ENCODE measurements at regions not wholly inside any gene's neighbourhood (a gene's known extent, or its start where the extent isn't known, plus 50 kb on each side); places are given as distances from the start of the nearest gene placed in this dataset.

GRCh38 chr2:555164-555922, 121.9 kb downstream of the TMEM18 start:
- no peaks in the 10 kb centered on the region for H3K27me3 ChIP-seq (ENCODE audit: control insufficient read depth, insufficient read depth, low read length)
- H3K9ac ChIP-seq (ENCODE audit: low read length in 3 of 3) = no peak overlapping the region
- intact Hi-C loops (cut with DNase I) = no loop called here
- no peak for TF ChIP-seq CTCF (IDR thresholded peaks at IDR 0.05; ENCODE audit: borderline replicate concordance, extremely low read depth, insufficient read depth)
- no peaks in the 10 kb centered on the region for H3K36me3 ChIP-seq (ENCODE audit: control insufficient read depth in 2 of 3, insufficient read depth in 3 of 3, low read length in 3 of 3)
- no peak overlapping the region for H3K27ac ChIP-seq (ENCODE audit: low read depth in 2 of 2, low read length in 2 of 2)
- FAIRE-seq (no peak), DNase-seq (peak in 1 of 5 donors; percentile 56)
- no peak overlapping the region for H3K4me3 ChIP-seq (ENCODE audit: low read length in 3 of 3)
- H3K4me1 ChIP-seq (ENCODE audit: control insufficient read depth in 2 of 3, insufficient read depth in 2 of 3, low read depth in 1 of 3, low read length in 3 of 3) = no peaks in the 10 kb centered on the region
- H3K9me3 ChIP-seq (ENCODE audit: control insufficient read depth in 2 of 3, insufficient read depth in 1 of 3, low read length in 3 of 3) = no peaks in the 10 kb centered on the region

GRCh38 chr2:554444-554843, 122.8 kb downstream of the TMEM18 start:
- DNase-seq = peak in 4 of 5 donors; percentile 41 to 91 (median 52)
- Histone ChIP-seq H3K4me3 (ENCODE audit: low read length in 3 of 3) (no peak overlapping the region), H3K9ac (ENCODE audit: low read length in 3 of 3) (no peak overlapping the region), H3K27ac (ENCODE audit: low read depth in 2 of 2, low read length in 2 of 2) (no peak overlapping the region), H3K4me1 (ENCODE audit: control insufficient read depth in 2 of 3, insufficient read depth in 2 of 3, low read depth in 1 of 3, low read length in 3 of 3) (no peaks in the 10 kb centered on the region), H3K27me3 (ENCODE audit: control insufficient read depth, insufficient read depth, low read length) (no peaks in the 10 kb centered on the region), H3K9me3 (ENCODE audit: control insufficient read depth in 2 of 3, insufficient read depth in 1 of 3, low read length in 3 of 3) (no peaks in the 10 kb centered on the region), H3K36me3 (ENCODE audit: control insufficient read depth in 2 of 3, insufficient read depth in 3 of 3, low read length in 3 of 3) (no peaks in the 10 kb centered on the region)
- intact Hi-C loops (cut with DNase I) = no loop called here
- no peak for FAIRE-seq
- TF ChIP-seq CTCF (IDR thresholded peaks at IDR 0.05; ENCODE audit: borderline replicate concordance, extremely low read depth, insufficient read depth) = no peak

- FAIRE-seq (no peak), DNase-seq (no peak)
- intact Hi-C loops (cut with DNase I) = no loop called here
- Histone ChIP-seq H3K4me1 (ENCODE audit: control insufficient read depth in 2 of 3, insufficient read depth in 2 of 3, low read depth in 1 of 3, low read length in 3 of 3) (no peaks in the 10 kb centered on the region), H3K36me3 (ENCODE audit: control insufficient read depth in 2 of 3, insufficient read depth in 3 of 3, low read length in 3 of 3) (no peaks in the 10 kb centered on the region), H3K27me3 (ENCODE audit: control insufficient read depth, insufficient read depth, low read length) (no peaks in the 10 kb centered on the region), H3K4me3 (ENCODE audit: low read length in 3 of 3) (no peak overlapping the region), H3K9ac (ENCODE audit: low read length in 3 of 3) (no peak overlapping the region), H3K9me3 (ENCODE audit: control insufficient read depth in 2 of 3, insufficient read depth in 1 of 3, low read length in 3 of 3) (no peaks in the 10 kb centered on the region), H3K27ac (ENCODE audit: low read depth in 2 of 2, low read length in 2 of 2) (no peak overlapping the region)
- TF ChIP-seq CTCF (IDR thresholded peaks at IDR 0.05; ENCODE audit: borderline replicate concordance, extremely low read depth, insufficient read depth) = no peak
Observed at GRCh38 chr2:552906-553305, 124.3 kb downstream of the TMEM18 start.

- Histone ChIP-seq H3K4me1 (ENCODE audit: control insufficient read depth in 2 of 3, insufficient read depth in 2 of 3, low read depth in 1 of 3, low read length in 3 of 3) (no peaks in the 10 kb centered on the region), H3K27ac (ENCODE audit: low read depth in 2 of 2, low read length in 2 of 2) (no peak overlapping the region), H3K4me3 (ENCODE audit: low read length in 3 of 3) (no peak overlapping the region), H3K9me3 (ENCODE audit: control insufficient read depth in 2 of 3, insufficient read depth in 1 of 3, low read length in 3 of 3) (no peaks in the 10 kb centered on the region), H3K27me3 (ENCODE audit: control insufficient read depth, insufficient read depth, low read length) (no peaks in the 10 kb centered on the region), H3K9ac (ENCODE audit: low read length in 3 of 3) (no peak overlapping the region), H3K36me3 (ENCODE audit: control insufficient read depth in 2 of 3, insufficient read depth in 3 of 3, low read length in 3 of 3) (no peaks in the 10 kb centered on the region)
- DNase-seq = no peak
- TF ChIP-seq CTCF (IDR thresholded peaks at IDR 0.05; ENCODE audit: borderline replicate concordance, extremely low read depth, insufficient read depth) = no peak
- no peak for FAIRE-seq
- intact Hi-C loops (cut with DNase I) = no loop called here
Observed at GRCh38 chr2:551621-552020, 125.6 kb downstream of the TMEM18 start.
